ENCODE measurements at regions not wholly inside any gene's neighbourhood (a gene's known extent, or its start where the extent isn't known, plus 50 kb on each side); places are given as distances from the start of the nearest gene placed in this dataset.

DNA sequence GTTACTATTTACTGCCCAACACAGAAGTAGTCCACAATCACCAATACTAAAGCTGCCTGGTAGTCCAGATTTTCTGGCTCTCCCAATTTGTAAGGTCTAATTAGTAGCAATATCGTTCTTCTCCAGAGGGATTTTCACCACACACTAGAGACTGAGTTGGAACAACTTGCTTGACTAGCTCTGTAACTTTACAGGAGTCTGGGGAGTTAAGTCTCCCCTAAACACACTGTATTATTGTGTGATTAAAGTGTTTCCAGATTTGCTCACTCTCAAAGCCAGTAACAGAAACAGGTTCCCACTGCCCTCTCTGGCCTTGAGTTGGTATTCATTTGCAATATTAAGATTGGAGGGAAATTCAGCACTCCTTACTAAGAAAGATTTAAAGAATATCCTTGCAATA lies 1175.7 kb downstream of the SORCS1 start:
- TF ChIP-seq GATA2 (IDR thresholded peaks at IDR 0.05; ENCODE audit: insufficient read depth, insufficient read length, low read depth, low read length) = no peak
- TF ChIP-seq JUN (IDR thresholded peaks at IDR 0.05; ENCODE audit: borderline replicate concordance, insufficient read depth, insufficient read length, low read depth) = no peak
- TF ChIP-seq FOS (IDR thresholded peaks at IDR 0.05; ENCODE audit: borderline replicate concordance, insufficient read depth, low read length) = no peak
- no peak for TF ChIP-seq MYC (IDR thresholded peaks at IDR 0.05; ENCODE audit: low read depth, low read length)
- TF ChIP-seq POLR2AphosphoS5 (IDR thresholded peaks at IDR 0.05; ENCODE audit: insufficient read depth, low read depth, low read length) = no peak
- TF ChIP-seq POLR2A (IDR thresholded peaks at IDR 0.05; ENCODE audit: low read depth, low read length) = no peak
- TF ChIP-seq EZH2 (IDR thresholded peaks at IDR 0.05; ENCODE audit: borderline replicate concordance, low read depth, low read length, severe bottlenecking) = no peak
- no peaks in the 10 kb centered on the region for H3K79me2 ChIP-seq (ENCODE audit: control insufficient read depth, insufficient read depth, low read length)
- H3K36me3 ChIP-seq (ENCODE audit: control insufficient read depth in 2 of 2, extremely low read depth in 1 of 2, insufficient read depth in 2 of 2, low read length in 2 of 2) = no peaks in the 10 kb centered on the region
- DNase-seq (ENCODE audit: low read depth, low spot score) = no peak
- no peak overlapping the region for H2AFZ ChIP-seq (ENCODE audit: low read depth, low read length)
- H3K27ac ChIP-seq (ENCODE audit: insufficient read depth, low read depth, low read length) = no peak overlapping the region
- dilution Hi-C loops (cut with MboI; ENCODE audit: extremely low pct_ligation_motif_present, low sequenced_read_pairs) = no loop called here
- intact Hi-C loops (cut with micrococcal nuclease) = no loop called here
- H3K4me3 ChIP-seq (replicated peaks in 1 of 3; ENCODE audit: insufficient read depth in 1 of 3, low read depth in 1 of 3, low read length in 3 of 3) = no peak overlapping the region
- no peaks in the 10 kb centered on the region for H4K20me1 ChIP-seq (replicated peaks; ENCODE audit: control insufficient read depth, extremely low read depth, insufficient read depth, low read length)
- no TSS peak for BruUV-seq (replicated peaks)
- FAIRE-seq = no peak
- H3K27me3 ChIP-seq (ENCODE audit: control insufficient read depth in 2 of 2, insufficient read depth in 2 of 2, low read length in 2 of 2) = no peaks in the 10 kb centered on the region
- H3K9me3 ChIP-seq (replicated peaks; ENCODE audit: control insufficient read depth, insufficient read depth, low read length) = peaks cover 7% of the 10 kb centered on the region
- H3K9me1 ChIP-seq (replicated peaks; ENCODE audit: control insufficient read depth, extremely low read depth, insufficient read depth, low read length) = no peaks in the 10 kb centered on the region
- no peak overlapping the region for H3K4me2 ChIP-seq (ENCODE audit: insufficient read depth, low read length)
- H3K9ac ChIP-seq (replicated peaks; ENCODE audit: extremely low read depth, insufficient read depth, low read length) = no peak overlapping the region
- POLR2A ChIA-PET = no interaction called here
- H3K4me1 ChIP-seq (ENCODE audit: control insufficient read depth, extremely low read depth, insufficient read depth, low read length) = no peaks in the 10 kb centered on the region
- CTCF ChIA-PET = no interaction called here

DNA sequence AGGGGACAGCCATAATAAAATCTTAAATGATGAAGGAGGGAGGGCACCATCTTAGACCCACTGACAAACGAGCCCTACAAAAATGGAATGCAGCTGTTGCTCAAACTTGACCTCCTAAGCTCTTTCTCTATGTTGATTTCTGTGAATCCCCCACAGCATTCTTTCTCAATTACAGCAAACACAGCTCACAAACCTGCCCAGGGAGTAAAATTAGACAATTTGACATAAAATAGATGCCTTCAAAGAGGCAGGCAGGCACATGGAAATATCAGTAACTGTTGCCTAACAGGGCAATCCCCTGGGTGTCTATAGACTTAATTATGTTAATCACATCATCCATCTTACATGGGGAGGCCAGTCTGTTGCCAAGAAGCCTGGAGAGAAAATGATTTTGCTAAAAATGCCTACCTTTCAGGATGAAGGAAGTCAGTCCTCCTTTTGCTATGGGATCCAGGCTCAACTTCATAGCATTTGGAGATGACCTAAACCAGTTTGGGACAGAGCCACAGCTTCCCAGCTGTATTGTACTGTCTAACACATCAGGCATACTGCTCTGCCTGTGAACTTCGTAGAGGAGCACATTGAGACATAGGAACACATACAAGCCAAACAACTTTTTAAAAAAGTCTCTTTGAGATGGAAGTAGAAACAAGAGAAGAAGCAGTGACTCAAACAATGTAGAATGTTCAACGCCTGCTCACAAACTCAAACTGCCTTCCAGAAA lies 1177.4 kb downstream of the SORCS1 start:
- H3K4me3 ChIP-seq (replicated peaks in 1 of 3; ENCODE audit: insufficient read depth in 1 of 3, low read depth in 1 of 3, low read length in 3 of 3) = no peak overlapping the region
- H3K27ac ChIP-seq (ENCODE audit: insufficient read depth, low read depth, low read length) = no peak overlapping the region
- POLR2A ChIA-PET = no interaction called here
- no peaks in the 10 kb centered on the region for H3K27me3 ChIP-seq (ENCODE audit: control insufficient read depth in 2 of 2, insufficient read depth in 2 of 2, low read length in 2 of 2)
- dilution Hi-C loops (cut with MboI; ENCODE audit: extremely low pct_ligation_motif_present, low sequenced_read_pairs) = no loop called here
- CTCF ChIA-PET = no interaction called here
- no peak for FAIRE-seq
- TF ChIP-seq MYC (IDR thresholded peaks at IDR 0.05; ENCODE audit: low read depth, low read length) = no peak
- TF ChIP-seq POLR2AphosphoS5 (IDR thresholded peaks at IDR 0.05; ENCODE audit: insufficient read depth, low read depth, low read length) = no peak
- TF ChIP-seq JUN (IDR thresholded peaks at IDR 0.05; ENCODE audit: borderline replicate concordance, insufficient read depth, insufficient read length, low read depth) = no peak
- TF ChIP-seq, protein P1, sequence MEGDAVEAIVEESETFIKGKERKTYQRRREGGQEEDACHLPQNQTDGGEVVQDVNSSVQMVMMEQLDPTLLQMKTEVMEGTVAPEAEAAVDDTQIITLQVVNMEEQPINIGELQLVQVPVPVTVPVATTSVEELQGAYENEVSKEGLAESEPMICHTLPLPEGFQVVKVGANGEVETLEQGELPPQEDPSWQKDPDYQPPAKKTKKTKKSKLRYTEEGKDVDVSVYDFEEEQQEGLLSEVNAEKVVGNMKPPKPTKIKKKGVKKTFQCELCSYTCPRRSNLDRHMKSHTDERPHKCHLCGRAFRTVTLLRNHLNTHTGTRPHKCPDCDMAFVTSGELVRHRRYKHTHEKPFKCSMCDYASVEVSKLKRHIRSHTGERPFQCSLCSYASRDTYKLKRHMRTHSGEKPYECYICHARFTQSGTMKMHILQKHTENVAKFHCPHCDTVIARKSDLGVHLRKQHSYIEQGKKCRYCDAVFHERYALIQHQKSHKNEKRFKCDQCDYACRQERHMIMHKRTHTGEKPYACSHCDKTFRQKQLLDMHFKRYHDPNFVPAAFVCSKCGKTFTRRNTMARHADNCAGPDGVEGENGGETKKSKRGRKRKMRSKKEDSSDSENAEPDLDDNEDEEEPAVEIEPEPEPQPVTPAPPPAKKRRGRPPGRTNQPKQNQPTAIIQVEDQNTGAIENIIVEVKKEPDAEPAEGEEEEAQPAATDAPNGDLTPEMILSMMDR (IDR thresholded peaks at IDR 0.05; ENCODE audit: extremely low read depth in 1 of 2, insufficient read depth in 1 of 2, low read depth in 1 of 2, low read length in 2 of 2) = no peak
- no peak for TF ChIP-seq EZH2 (IDR thresholded peaks at IDR 0.05; ENCODE audit: borderline replicate concordance, low read depth, low read length, severe bottlenecking)
- TF ChIP-seq GATA2 (IDR thresholded peaks at IDR 0.05; ENCODE audit: insufficient read depth, insufficient read length, low read depth, low read length) = no peak
- no peak for TF ChIP-seq POLR2A (IDR thresholded peaks at IDR 0.05; ENCODE audit: low read depth, low read length)
- no peak for TF ChIP-seq FOS (IDR thresholded peaks at IDR 0.05; ENCODE audit: borderline replicate concordance, insufficient read depth, low read length)
- TF ChIP-seq, protein P2, sequence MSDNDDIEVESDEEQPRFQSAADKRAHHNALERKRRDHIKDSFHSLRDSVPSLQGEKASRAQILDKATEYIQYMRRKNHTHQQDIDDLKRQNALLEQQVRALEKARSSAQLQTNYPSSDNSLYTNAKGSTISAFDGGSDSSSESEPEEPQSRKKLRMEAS (IDR thresholded peaks at IDR 0.05; ENCODE audit: insufficient read depth, insufficient read length) = no peak
- no peak overlapping the region for H2AFZ ChIP-seq (ENCODE audit: low read depth, low read length)
- no peaks in the 10 kb centered on the region for H3K4me1 ChIP-seq (ENCODE audit: control insufficient read depth, extremely low read depth, insufficient read depth, low read length)
- intact Hi-C loops (cut with micrococcal nuclease) = no loop called here
- peaks cover 7% of the 10 kb centered on the region for H3K9me3 ChIP-seq (replicated peaks; ENCODE audit: control insufficient read depth, insufficient read depth, low read length)
- H3K9ac ChIP-seq (replicated peaks; ENCODE audit: extremely low read depth, insufficient read depth, low read length) = no peak overlapping the region
- BruUV-seq (replicated peaks) = no TSS peak
- DNase-seq (ENCODE audit: low read depth, low spot score) = no peak
- no peaks in the 10 kb centered on the region for H3K9me1 ChIP-seq (replicated peaks; ENCODE audit: control insufficient read depth, extremely low read depth, insufficient read depth, low read length)
- no peaks in the 10 kb centered on the region for H3K36me3 ChIP-seq (ENCODE audit: control insufficient read depth in 2 of 2, extremely low read depth in 1 of 2, insufficient read depth in 2 of 2, low read length in 2 of 2)
- H4K20me1 ChIP-seq (replicated peaks; ENCODE audit: control insufficient read depth, extremely low read depth, insufficient read depth, low read length) = no peaks in the 10 kb centered on the region
- H3K79me2 ChIP-seq (ENCODE audit: control insufficient read depth, insufficient read depth, low read length) = no peaks in the 10 kb centered on the region
- no peak overlapping the region for H3K4me2 ChIP-seq (ENCODE audit: insufficient read depth, low read length)

Measured in endothelial cell of umbilical vein (primary cell).